SU-DHL-6 (cell line): ENCODE measurements at regions not wholly inside any gene's neighbourhood (a gene's known extent, or its start where the extent isn't known, plus 50 kb on each side); places are given as distances from the start of the nearest gene placed in this dataset.

Experiments used
- H2AFZ ChIP-seq: fragments of 200-600 bp; sonication (generic); 2 replicates; pipeline ENCODE4 v1.6.1; 2014; ENCODE audit warnings: low read depth, mild to moderate bottlenecking, moderate library complexity, mixed read lengths, antibody characterized with exemption, low read length; ENCODE audit not compliant: severe bottlenecking
- H3F3A ChIP-seq: fragments of 200-600 bp; shearing (Covaris generic); 2 replicates; pipeline ENCODE4 v1.6.0; 2016; ENCODE audit warnings: antibody characterized with exemption, mild to moderate bottlenecking; ENCODE audit not compliant: insufficient read depth
- H3K27ac ChIP-seq: fragments of 200-600 bp; sonication (generic); 2 replicates; pipeline ENCODE4 v1.5.1; 2016; ENCODE audit warnings: low read depth, mild to moderate bottlenecking, low read length, moderate library complexity, mixed read lengths
- H3K27me3 ChIP-seq: fragments of 200-600 bp; sonication (generic), shearing (Covaris generic); 2 replicates; pipeline ENCODE4 v1.6.0; 2014; ENCODE audit warnings: mild to moderate bottlenecking, low read length
- H3K36me3 ChIP-seq: fragments of 200-600 bp; sonication (generic); 2 replicates; pipeline ENCODE4 v1.6.1; 2014; ENCODE audit warnings: mild to moderate bottlenecking, low read length, mixed read lengths
- H3K4me2 ChIP-seq: fragments of 300-600, 200-600 bp; shearing (Covaris generic), sonication (generic); 2 replicates; pipeline ENCODE4 v1.6.0; 2014; ENCODE audit warnings: low read length, low read depth, mild to moderate bottlenecking; ENCODE audit not compliant: poor library complexity, severe bottlenecking
- H3K4me3 ChIP-seq: fragments of 200-600 bp; sonication (generic); 2 replicates; pipeline ENCODE4 v1.5.1; 2014; ENCODE audit warnings: antibody characterized with exemption, low read length, mild to moderate bottlenecking, mixed read lengths; ENCODE audit not compliant: insufficient read depth, poor library complexity, severe bottlenecking
- H3K79me2 ChIP-seq: fragments of 200-600 bp; sonication (generic); 2 replicates; pipeline ENCODE4 v1.6.1; 2014; ENCODE audit warnings: mild to moderate bottlenecking, low read length, moderate library complexity; ENCODE audit not compliant: insufficient read depth
- H3K9ac ChIP-seq: fragments of 200-600 bp; sonication (generic); 2 replicates; pipeline ENCODE4 v1.7.0; 2014; ENCODE audit warnings: mild to moderate bottlenecking, low read length
- H3K9me2 ChIP-seq: fragments of 200-600 bp; sonication (generic); replicated peaks from 2 replicates; pipeline ENCODE4 v1.6.1; 2014; ENCODE audit warnings: low read length; ENCODE audit not compliant: insufficient read depth
- H3K9me3 ChIP-seq: fragments of 200-600 bp; sonication (generic); 2 replicates; pipeline ENCODE4 v1.6.1; 2014; ENCODE audit warnings: low read length, mixed read lengths; ENCODE audit not compliant: insufficient read depth
- H4K20me1 ChIP-seq: fragments of 200-600 bp; sonication (generic); 2 replicates; pipeline ENCODE4 v1.6.1; 2014; ENCODE audit warnings: low read depth, mild to moderate bottlenecking, antibody characterized with exemption, low read length, moderate library complexity, mixed read lengths
- EZH2phosphoT487 ChIP-seq: fragments of 200-600 bp; sonication (generic), shearing (Covaris generic); conservative IDR thresholded peaks from 2 replicates; pipeline ENCODE4 v1.6.1; 2018; ENCODE audit warnings: mild to moderate bottlenecking, antibody characterized with exemption, low read length, moderate library complexity, mixed read lengths
- TF ChIP-seq, protein P1 (sequence below): fragments of 200-600 bp; sonication (generic); IDR thresholded peaks from one replicate; pipeline ENCODE4 v1.5.1; 2017; ENCODE audit warnings: antibody characterized with exemption, mild to moderate bottlenecking, low read length, moderate library complexity; ENCODE audit not compliant: insufficient read depth, poor library complexity, severe bottlenecking

DNA sequence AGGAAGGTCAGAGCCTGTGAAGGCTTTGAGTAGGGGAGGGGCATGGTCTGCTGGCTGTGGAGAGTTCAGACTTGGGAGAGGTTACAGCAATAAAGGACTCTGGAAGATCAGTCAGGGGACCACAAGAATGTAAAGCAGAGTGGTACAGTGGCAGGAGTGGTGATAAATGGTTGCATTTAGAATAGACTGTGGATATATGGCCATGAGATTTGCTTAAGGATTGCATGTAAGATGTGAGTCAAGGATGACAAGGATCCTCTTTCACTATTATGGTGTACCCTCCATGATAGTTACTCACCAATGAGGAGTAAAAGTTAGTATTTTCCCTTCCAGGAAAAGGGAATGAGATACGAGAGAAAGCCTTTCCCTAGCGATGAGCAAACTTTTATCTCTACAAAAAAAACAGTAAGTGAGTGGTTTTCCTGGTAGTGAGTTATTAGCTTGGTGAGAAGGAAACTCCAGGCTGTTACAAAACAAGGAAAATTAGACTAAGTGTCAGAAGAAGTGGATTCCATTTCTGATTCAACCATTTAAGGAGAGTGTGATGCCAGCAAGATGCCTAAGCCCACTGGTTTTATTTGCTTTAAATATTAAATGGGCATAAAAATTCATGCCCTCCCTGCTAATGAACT lies 818.0 kb upstream of the ACVR2A start:
- Histone ChIP-seq H3K27me3 (no peaks in the 10 kb centered on the region), H3K4me3 (no peak overlapping the region), H3K9me2 (no peaks in the 10 kb centered on the region), H2AFZ (no peak overlapping the region), H3K4me2 (no peak overlapping the region), H3K9me3 (no peaks in the 10 kb centered on the region), H3K79me2 (no peaks in the 10 kb centered on the region), H3K36me3 (no peaks in the 10 kb centered on the region), H3K9ac (no peak overlapping the region), H4K20me1 (no peaks in the 10 kb centered on the region), H3K27ac (no peak overlapping the region), H3F3A (no peaks in the 10 kb centered on the region)
- TF ChIP-seq, protein P1, sequence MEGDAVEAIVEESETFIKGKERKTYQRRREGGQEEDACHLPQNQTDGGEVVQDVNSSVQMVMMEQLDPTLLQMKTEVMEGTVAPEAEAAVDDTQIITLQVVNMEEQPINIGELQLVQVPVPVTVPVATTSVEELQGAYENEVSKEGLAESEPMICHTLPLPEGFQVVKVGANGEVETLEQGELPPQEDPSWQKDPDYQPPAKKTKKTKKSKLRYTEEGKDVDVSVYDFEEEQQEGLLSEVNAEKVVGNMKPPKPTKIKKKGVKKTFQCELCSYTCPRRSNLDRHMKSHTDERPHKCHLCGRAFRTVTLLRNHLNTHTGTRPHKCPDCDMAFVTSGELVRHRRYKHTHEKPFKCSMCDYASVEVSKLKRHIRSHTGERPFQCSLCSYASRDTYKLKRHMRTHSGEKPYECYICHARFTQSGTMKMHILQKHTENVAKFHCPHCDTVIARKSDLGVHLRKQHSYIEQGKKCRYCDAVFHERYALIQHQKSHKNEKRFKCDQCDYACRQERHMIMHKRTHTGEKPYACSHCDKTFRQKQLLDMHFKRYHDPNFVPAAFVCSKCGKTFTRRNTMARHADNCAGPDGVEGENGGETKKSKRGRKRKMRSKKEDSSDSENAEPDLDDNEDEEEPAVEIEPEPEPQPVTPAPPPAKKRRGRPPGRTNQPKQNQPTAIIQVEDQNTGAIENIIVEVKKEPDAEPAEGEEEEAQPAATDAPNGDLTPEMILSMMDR = no peak
- TF ChIP-seq EZH2phosphoT487 = no peak

DNA sequence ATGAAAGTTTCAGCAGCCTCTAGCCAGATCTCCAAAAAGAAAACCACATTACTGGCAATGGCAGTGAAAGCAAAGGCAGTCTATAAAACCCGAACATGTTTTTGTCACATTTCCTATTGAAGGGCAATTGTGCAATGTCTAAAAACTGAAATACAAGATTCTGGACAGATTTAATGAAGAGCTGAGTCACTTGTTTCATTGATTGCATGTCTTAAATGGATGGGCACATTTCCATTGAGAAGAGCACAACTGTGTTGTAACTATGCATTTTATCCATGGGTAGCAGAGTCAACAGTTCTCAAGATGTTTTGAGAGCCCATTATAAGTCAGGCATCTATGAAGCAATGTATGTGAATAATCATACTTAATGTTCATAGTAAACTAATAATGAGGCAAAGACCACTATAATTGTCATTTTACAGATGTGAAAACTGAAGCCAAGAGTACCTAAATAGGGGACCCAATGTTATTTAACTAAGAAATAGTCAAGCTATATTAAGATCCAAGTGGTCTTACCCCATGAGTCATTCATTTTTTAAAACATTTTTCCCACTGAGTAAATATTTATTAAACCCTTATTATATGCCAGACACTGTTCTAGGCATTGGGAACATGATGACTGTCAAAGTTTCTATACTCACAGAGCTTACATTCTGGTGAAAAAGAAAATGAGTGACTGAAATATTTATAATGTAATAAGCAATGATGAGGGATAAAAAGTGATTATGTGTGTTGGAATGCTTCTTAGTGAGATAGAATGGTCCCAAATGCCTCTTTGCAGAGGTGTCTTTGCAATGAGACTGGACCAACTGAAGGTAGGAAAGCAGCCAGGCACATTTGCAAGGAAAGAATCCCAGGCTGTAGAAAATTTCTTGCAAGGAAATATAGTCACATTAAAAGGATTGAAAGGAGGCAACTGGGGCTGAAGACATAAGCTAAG lies 818.9 kb upstream of the ACVR2A start:
- H3K79me2 ChIP-seq = no peaks in the 10 kb centered on the region
- no peak overlapping the region for H3K27ac ChIP-seq
- no peak overlapping the region for H3K9ac ChIP-seq
- H2AFZ ChIP-seq = no peak overlapping the region
- H3K4me3 ChIP-seq = no peak overlapping the region
- H3K36me3 ChIP-seq = no peaks in the 10 kb centered on the region
- H3K27me3 ChIP-seq = no peaks in the 10 kb centered on the region
- no peaks in the 10 kb centered on the region for H3K9me3 ChIP-seq
- no peaks in the 10 kb centered on the region for H4K20me1 ChIP-seq
- no peaks in the 10 kb centered on the region for H3F3A ChIP-seq
- no peak for TF ChIP-seq EZH2phosphoT487
- TF ChIP-seq, protein P1 = no peak
- H3K9me2 ChIP-seq = no peaks in the 10 kb centered on the region
- no peak overlapping the region for H3K4me2 ChIP-seq

DNA sequence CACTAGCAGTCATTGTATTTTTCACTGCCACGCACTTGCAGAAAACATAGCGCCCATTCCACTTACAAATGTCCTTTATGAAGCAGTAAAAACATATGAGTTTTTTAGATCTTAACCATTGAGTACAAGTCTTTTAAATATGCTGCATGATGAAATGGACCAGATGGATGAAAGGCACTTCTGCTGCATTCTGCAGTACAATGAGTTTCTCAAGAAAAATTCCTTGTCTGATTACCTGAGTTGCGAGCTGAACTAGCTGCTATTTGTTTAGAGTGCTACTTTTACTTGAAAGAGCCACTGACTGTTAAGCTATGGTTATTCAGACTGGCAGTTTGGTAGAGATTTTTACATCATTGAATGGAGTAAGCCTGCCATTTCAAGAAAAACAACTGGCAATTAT lies 825.5 kb upstream of the ACVR2A start:
- Histone ChIP-seq H3K4me3 (no peak overlapping the region), H2AFZ (no peak overlapping the region), H3K36me3 (no peaks in the 10 kb centered on the region), H3K9me3 (no peaks in the 10 kb centered on the region), H3F3A (no peaks in the 10 kb centered on the region), H3K9me2 (no peaks in the 10 kb centered on the region), H3K9ac (no peak overlapping the region), H3K27me3 (no peaks in the 10 kb centered on the region), H3K79me2 (no peaks in the 10 kb centered on the region), H3K27ac (no peak overlapping the region), H3K4me2 (no peak overlapping the region), H4K20me1 (no peaks in the 10 kb centered on the region)
- TF ChIP-seq, protein P1 = no peak
- TF ChIP-seq EZH2phosphoT487 = no peak
